Astrocyte (in vitro differentiated cells and primary cell): ENCODE measurements at regions not wholly inside any gene's neighbourhood (a gene's known extent, or its start where the extent isn't known, plus 50 kb on each side); places are given as distances from the start of the nearest gene placed in this dataset.

ENCODE experiments used
- DNase-seq: peaks from one replicate; pipeline ENCODE4 v3.0.0-alpha.2; 2010; ENCODE audit warnings: low read depth
- FAIRE-seq: peaks from 2 replicates; lab custom pipeline; 2011; peaks lifted over from hg19 to GRCh38; lab: Jason Lieb, UNC
- H2AFZ ChIP-seq: 2 replicates; pipeline ENCODE4 v1.6.0; 2012; ENCODE audit warnings: low read depth, low read length, inconsistent platforms
- H3K27ac ChIP-seq: 2 replicates; pipeline ENCODE4 v1.5.1; 2011; ENCODE audit warnings: low read depth, low read length, inconsistent platforms
- H3K27me3 ChIP-seq: 2 replicates; pipeline ENCODE4 v1.6.0; 2011; ENCODE audit warnings: low read length, inconsistent platforms; ENCODE audit not compliant: insufficient read depth
- H3K36me3 ChIP-seq: 2 replicates; pipeline ENCODE4 v1.5.1; 2011; ENCODE audit warnings: low read length, inconsistent platforms; ENCODE audit not compliant: insufficient read depth
- H3K4me1 ChIP-seq: 2 replicates; pipeline ENCODE4 v1.5.1; 2011; ENCODE audit warnings: low read length, inconsistent platforms; ENCODE audit not compliant: insufficient read depth
- H3K4me2 ChIP-seq: 2 replicates; pipeline ENCODE4 v1.6.0; 2012; ENCODE audit warnings: low read length, inconsistent platforms
- H3K4me3 ChIP-seq: 2 replicates; pipeline ENCODE4 v1.5.1; 2011; ENCODE audit warnings: low read depth, mild to moderate bottlenecking, low read length, inconsistent platforms; ENCODE audit not compliant: insufficient read depth
- H3K79me2 ChIP-seq: 2 replicates; pipeline ENCODE4 v1.6.0; 2012; ENCODE audit warnings: mild to moderate bottlenecking, low read length, inconsistent platforms; ENCODE audit not compliant: insufficient read depth
- H3K9ac ChIP-seq: 2 replicates; pipeline ENCODE4 v1.6.0; 2012; ENCODE audit warnings: mild to moderate bottlenecking, low read length, inconsistent platforms
- H3K9me3 ChIP-seq: 2 replicates; pipeline ENCODE4 v1.5.1; 2012; ENCODE audit warnings: low read depth, mild to moderate bottlenecking, low read length, inconsistent platforms; ENCODE audit not compliant: insufficient read depth
- H4K20me1 ChIP-seq: 2 replicates; pipeline ENCODE4 v1.6.0; 2012; ENCODE audit warnings: low read length, inconsistent platforms; ENCODE audit not compliant: insufficient read depth
- H3K27ac Mint-ChIP-seq: one replicate; pipeline ENCODE4 v1.8.0; 2021; ENCODE audit warnings: mild to moderate bottlenecking, mixed read lengths; ENCODE audit not compliant: unreplicated experiment
- H3K27me3 Mint-ChIP-seq: one replicate; pipeline ENCODE4 v1.8.0; 2021; ENCODE audit warnings: low read depth, mixed read lengths; ENCODE audit not compliant: unreplicated experiment
- H3K36me3 Mint-ChIP-seq: one replicate; pipeline ENCODE4 v1.8.0; 2021; ENCODE audit warnings: low read depth, mixed read lengths; ENCODE audit not compliant: unreplicated experiment
- H3K4me1 Mint-ChIP-seq: one replicate; pipeline ENCODE4 v1.8.0; 2021; ENCODE audit warnings: low read depth, mixed read lengths; ENCODE audit not compliant: unreplicated experiment
- H3K4me3 Mint-ChIP-seq: one replicate; pipeline ENCODE4 v1.8.0; 2021; ENCODE audit warnings: mild to moderate bottlenecking, moderate library complexity, mixed read lengths; ENCODE audit not compliant: unreplicated experiment
- H3K9me3 Mint-ChIP-seq: one replicate; pipeline ENCODE4 v1.8.0; 2021; ENCODE audit warnings: mild to moderate bottlenecking, mixed read lengths; ENCODE audit not compliant: unreplicated experiment
- CTCF ChIP-seq: IDR thresholded peaks from 2 replicates; pipeline ENCODE4 v1.5.1; 2011; ENCODE audit warnings: low read depth, mild to moderate bottlenecking, inconsistent platforms, low read length, moderate library complexity; ENCODE audit not compliant: insufficient read depth
- EZH2 ChIP-seq: IDR thresholded peaks from 2 replicates; pipeline ENCODE4 v1.6.1; 2012; ENCODE audit warnings: mild to moderate bottlenecking, low read length, inconsistent platforms; ENCODE audit not compliant: insufficient read depth

DNA sequence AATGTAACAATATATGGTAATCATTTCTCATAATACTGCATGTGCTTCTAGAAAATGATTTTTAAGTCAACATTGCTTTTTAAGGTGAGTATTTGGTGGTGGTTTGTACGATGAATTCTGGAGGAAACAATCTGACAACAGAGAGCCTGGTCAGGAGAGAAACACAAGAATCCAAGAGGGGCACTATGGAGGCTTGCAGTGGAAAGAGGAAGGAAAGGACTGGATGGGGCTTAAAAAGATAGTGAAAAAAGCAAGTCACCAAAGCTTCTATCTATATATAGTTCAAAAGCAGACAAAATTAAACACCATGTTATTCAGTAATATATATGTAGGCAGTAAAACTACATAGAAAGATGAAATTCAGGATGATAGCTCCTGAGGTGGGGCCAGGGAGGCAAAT, 109.4 kb upstream of the SERTAD2 start:
- H3K4me3 Mint-ChIP-seq, result no peak overlapping the region
- TF ChIP-seq EZH2, result no peak
- TF ChIP-seq CTCF, result no peak
- H3K9me3 Mint-ChIP-seq, result no peaks in the 10 kb centered on the region
- Histone ChIP-seq H4K20me1 (no peaks in the 10 kb centered on the region), H3K27me3 (no peaks in the 10 kb centered on the region), H3K79me2 (no peaks in the 10 kb centered on the region), H3K4me3 (no peak overlapping the region), H3K27ac (no peak overlapping the region), H3K9ac (no peak overlapping the region), H2AFZ (no peak overlapping the region), H3K9me3 (no peaks in the 10 kb centered on the region), H3K4me2 (no peak overlapping the region), H3K36me3 (no peaks in the 10 kb centered on the region), H3K4me1 (peaks cover 11% of the 10 kb centered on the region)
- DNase-seq, result no peak
- no peak for FAIRE-seq
- H3K27ac Mint-ChIP-seq, result no peak overlapping the region
- peaks cover 6% of the 10 kb centered on the region for H3K4me1 Mint-ChIP-seq
- H3K36me3 Mint-ChIP-seq, result no peaks in the 10 kb centered on the region
- peaks cover 2% of the 10 kb centered on the region for H3K27me3 Mint-ChIP-seq

GRCh38 chr2:64765160-64765805, 111.6 kb upstream of the SERTAD2 start:
- DNase-seq (no peak), FAIRE-seq (no peak)
- peaks cover 17% of the 10 kb centered on the region for H3K4me1 Mint-ChIP-seq
- Histone ChIP-seq H3K36me3 (no peaks in the 10 kb centered on the region), H3K9me3 (no peaks in the 10 kb centered on the region), H4K20me1 (no peaks in the 10 kb centered on the region), H3K27ac (no peak overlapping the region), H3K4me2 (no peak overlapping the region), H3K27me3 (no peaks in the 10 kb centered on the region), H3K9ac (no peak overlapping the region), H3K4me3 (no peak overlapping the region), H3K4me1 (peaks cover 19% of the 10 kb centered on the region), H2AFZ (no peak overlapping the region), H3K79me2 (no peaks in the 10 kb centered on the region)
- no peak overlapping the region for H3K27ac Mint-ChIP-seq
- H3K27me3 Mint-ChIP-seq, result peaks cover 2% of the 10 kb centered on the region
- no peaks in the 10 kb centered on the region for H3K36me3 Mint-ChIP-seq
- TF ChIP-seq CTCF (no peak), EZH2 (no peak)
- H3K4me3 Mint-ChIP-seq, result no peak overlapping the region
- no peaks in the 10 kb centered on the region for H3K9me3 Mint-ChIP-seq
